Progenitor cell of endocrine pancreas (in vitro differentiated cells): ENCODE measurements at regions not wholly inside any gene's neighbourhood (a gene's known extent, or its start where the extent isn't known, plus 50 kb on each side); places are given as distances from the start of the nearest gene placed in this dataset.

ENCODE experiments used
- DNase-seq: peaks from one replicate; pipeline ENCODE4 v3.0.0; 2021; ENCODE audit warnings: low spot score; ENCODE audit not compliant: unreplicated experiment
- H3K27ac Mint-ChIP-seq: 2 replicates; pipeline ENCODE4 v1.8.0; 2021; ENCODE audit warnings: mild to moderate bottlenecking, moderate library complexity, mixed read lengths
- H3K27me3 Mint-ChIP-seq: 2 replicates; pipeline ENCODE4 v1.8.0; 2021; ENCODE audit warnings: mixed read lengths
- H3K36me3 Mint-ChIP-seq: 2 replicates; pipeline ENCODE4 v1.8.0; 2022; ENCODE audit warnings: mixed read lengths; ENCODE audit not compliant: insufficient read depth
- H3K4me1 Mint-ChIP-seq: 2 replicates; pipeline ENCODE4 v1.8.0; 2021; ENCODE audit warnings: low read depth, mixed read lengths
- H3K4me3 Mint-ChIP-seq: 2 replicates; pipeline ENCODE4 v1.8.0; 2021; ENCODE audit warnings: low read depth, mild to moderate bottlenecking, moderate library complexity, mixed read lengths
- H3K9me3 Mint-ChIP-seq: 2 replicates; pipeline ENCODE4 v1.8.0; 2021; ENCODE audit warnings: low read depth, mixed read lengths
- CTCF ChIP-seq: fragments of 200-600 bp; sonication (generic); IDR thresholded peaks from one replicate; pipeline ENCODE4 v1.5.0; 2021; ENCODE audit warnings: antibody characterized with exemption, mild to moderate bottlenecking; ENCODE audit not compliant: unreplicated experiment

- no peak for DNase-seq
- Mint-ChIP-seq H3K27ac (no peak overlapping the region), H3K27me3 (no peaks in the 10 kb centered on the region), H3K36me3 (peaks cover 1% of the 10 kb centered on the region), H3K4me1 (no peaks in the 10 kb centered on the region), H3K9me3 (peaks cover 24% of the 10 kb centered on the region), H3K4me3 (no peak overlapping the region)
- TF ChIP-seq CTCF, result no peak
Measured at GRCh38 chr6:135647521-135647920, 150.0 kb upstream of the AHI1 start.

- no peak for DNase-seq
- H3K36me3 Mint-ChIP-seq, result peaks cover 4% of the 10 kb centered on the region
- H3K9me3 Mint-ChIP-seq, result peaks cover 47% of the 10 kb centered on the region
- TF ChIP-seq CTCF, result no peak
- H3K27ac Mint-ChIP-seq, result no peak overlapping the region
- no peaks in the 10 kb centered on the region for H3K27me3 Mint-ChIP-seq
- H3K4me3 Mint-ChIP-seq, result no peak overlapping the region
- H3K4me1 Mint-ChIP-seq, result no peaks in the 10 kb centered on the region
Measured at GRCh38 chr6:135651964-135652755, 154.6 kb upstream of the AHI1 start.

GRCh38 chr6:135655055-135655454, 157.5 kb upstream of the AHI1 start:
- H3K27ac Mint-ChIP-seq, result no peak overlapping the region
- TF ChIP-seq CTCF, result no peak
- no peaks in the 10 kb centered on the region for H3K27me3 Mint-ChIP-seq
- H3K4me1 Mint-ChIP-seq, result no peaks in the 10 kb centered on the region
- H3K4me3 Mint-ChIP-seq, result no peak overlapping the region
- no peak for DNase-seq
- peaks cover 4% of the 10 kb centered on the region for H3K36me3 Mint-ChIP-seq
- H3K9me3 Mint-ChIP-seq, result peaks cover 36% of the 10 kb centered on the region

GRCh38 chr6:135657207-135657606, 159.7 kb upstream of the AHI1 start:
- Mint-ChIP-seq H3K36me3 (peaks cover 3% of the 10 kb centered on the region), H3K9me3 (peaks cover 33% of the 10 kb centered on the region), H3K27me3 (no peaks in the 10 kb centered on the region), H3K4me3 (no peak overlapping the region), H3K27ac (no peak overlapping the region), H3K4me1 (no peaks in the 10 kb centered on the region)
- TF ChIP-seq CTCF, result no peak
- DNase-seq, result no peak

- no peak for DNase-seq
- Mint-ChIP-seq H3K27ac (no peak overlapping the region), H3K36me3 (peaks cover 3% of the 10 kb centered on the region), H3K4me1 (no peaks in the 10 kb centered on the region), H3K4me3 (no peak overlapping the region), H3K9me3 (peaks cover 31% of the 10 kb centered on the region), H3K27me3 (no peaks in the 10 kb centered on the region)
- TF ChIP-seq CTCF, result no peak
Measured at GRCh38 chr6:135658481-135658880, 160.9 kb upstream of the AHI1 start.
